GM12892 (cell line): ENCODE measurements at regions not wholly inside any gene's neighbourhood (a gene's known extent, or its start where the extent isn't known, plus 50 kb on each side); places are given as distances from the start of the nearest gene placed in this dataset.

ENCODE experiments used
- POLR2A ChIP-seq: IDR thresholded peaks from 2 replicates; pipeline ENCODE4 v1.6.1; 2011; ENCODE audit warnings: low read depth, low read length, control low read depth
- POLR2AphosphoS5 ChIP-seq: IDR thresholded peaks from 2 replicates; pipeline ENCODE4 v1.6.1; 2011; ENCODE audit warnings: low read depth, low read length, control low read depth
- TAF1 ChIP-seq: IDR thresholded peaks from 2 replicates; pipeline ENCODE4 v1.6.1; 2011; ENCODE audit warnings: low read depth, mild to moderate bottlenecking, control low read depth, low read length, borderline replicate concordance

- TF ChIP-seq TAF1 (no peak), POLR2AphosphoS5 (no peak), POLR2A (no peak)
These were observed 143.5 kb downstream of the RELL1 start for GRCh38 chr4:37542706-37543105.
